ENCODE measurements at regions not wholly inside any gene's neighbourhood (a gene's known extent, or its start where the extent isn't known, plus 50 kb on each side); places are given as distances from the start of the nearest gene placed in this dataset.

DNA sequence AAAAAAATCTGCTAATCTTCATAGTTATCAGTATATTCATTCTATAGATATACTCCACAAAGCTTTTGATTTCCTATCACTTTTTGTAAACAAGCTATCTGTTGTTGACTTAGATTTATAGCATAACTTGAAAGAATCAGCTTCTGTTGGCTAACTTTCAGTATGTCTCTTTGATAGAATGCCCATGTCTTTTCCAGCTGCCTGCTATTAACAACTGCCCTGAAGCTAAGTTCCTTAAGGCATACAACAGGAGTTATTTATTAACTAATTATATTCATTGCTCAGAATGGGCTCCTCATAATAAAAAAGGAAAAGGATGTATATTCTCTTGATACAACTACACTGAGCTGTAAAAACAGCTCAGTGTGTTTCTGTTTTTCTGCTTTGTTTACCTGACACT lies 293.9 kb downstream of the TUSC7 start:
- TF ChIP-seq, protein P1, sequence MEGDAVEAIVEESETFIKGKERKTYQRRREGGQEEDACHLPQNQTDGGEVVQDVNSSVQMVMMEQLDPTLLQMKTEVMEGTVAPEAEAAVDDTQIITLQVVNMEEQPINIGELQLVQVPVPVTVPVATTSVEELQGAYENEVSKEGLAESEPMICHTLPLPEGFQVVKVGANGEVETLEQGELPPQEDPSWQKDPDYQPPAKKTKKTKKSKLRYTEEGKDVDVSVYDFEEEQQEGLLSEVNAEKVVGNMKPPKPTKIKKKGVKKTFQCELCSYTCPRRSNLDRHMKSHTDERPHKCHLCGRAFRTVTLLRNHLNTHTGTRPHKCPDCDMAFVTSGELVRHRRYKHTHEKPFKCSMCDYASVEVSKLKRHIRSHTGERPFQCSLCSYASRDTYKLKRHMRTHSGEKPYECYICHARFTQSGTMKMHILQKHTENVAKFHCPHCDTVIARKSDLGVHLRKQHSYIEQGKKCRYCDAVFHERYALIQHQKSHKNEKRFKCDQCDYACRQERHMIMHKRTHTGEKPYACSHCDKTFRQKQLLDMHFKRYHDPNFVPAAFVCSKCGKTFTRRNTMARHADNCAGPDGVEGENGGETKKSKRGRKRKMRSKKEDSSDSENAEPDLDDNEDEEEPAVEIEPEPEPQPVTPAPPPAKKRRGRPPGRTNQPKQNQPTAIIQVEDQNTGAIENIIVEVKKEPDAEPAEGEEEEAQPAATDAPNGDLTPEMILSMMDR (IDR thresholded peaks at IDR 0.05), result no peak
- TF ChIP-seq MXI1 (IDR thresholded peaks at IDR 0.05; ENCODE audit: low read depth, low read length), result no peak
